ENCODE measurements at regions not wholly inside any gene's neighbourhood (a gene's known extent, or its start where the extent isn't known, plus 50 kb on each side); places are given as distances from the start of the nearest gene placed in this dataset.

DNA sequence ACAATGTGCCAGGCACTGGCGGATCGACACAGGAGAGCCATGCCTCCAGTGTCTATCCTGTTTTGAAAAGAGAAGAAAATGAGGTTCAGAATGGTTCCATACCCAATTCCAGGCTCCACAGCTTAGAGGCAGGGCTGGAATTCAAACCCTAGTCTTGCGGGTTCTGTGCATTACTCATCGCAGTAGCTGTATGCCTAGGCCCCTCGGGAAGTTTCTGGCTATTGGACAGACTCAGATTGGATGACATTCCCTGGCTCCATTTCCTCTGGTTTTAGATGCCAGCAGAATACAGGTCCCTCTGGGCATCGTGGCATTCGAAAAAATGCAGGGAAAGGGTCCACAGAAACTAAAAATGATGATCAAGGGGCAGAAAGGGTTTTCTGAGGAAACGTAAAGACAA lies 184.7 kb downstream of the COPRS start:
- TF ChIP-seq EZH2phosphoT487 (IDR thresholded peaks at IDR 0.05; ENCODE audit: insufficient read depth, low read depth) (no peak), EZH2 (IDR thresholded peaks at IDR 0.05; ENCODE audit: insufficient read depth, poor library complexity, severe bottlenecking) (no peak)
